OCI-LY7 (cell line): ENCODE measurements at regions not wholly inside any gene's neighbourhood (a gene's known extent, or its start where the extent isn't known, plus 50 kb on each side); places are given as distances from the start of the nearest gene placed in this dataset.

Experiments
- BruUV-seq: library from RNA; stranded (reverse); fragments of 400-500 nt; replicated peaks from 2 replicates; lab custom pipeline; 2021; lab: Mats Ljungman, UMichigan
- CTCF ChIA-PET: fragments of 300-600 bp; sonication (Branson Sonifier 250); formaldehyde crosslinking; loops from one replicate; lab custom pipeline; 2022; ENCODE audit warnings: antibody characterized with exemption; ENCODE audit not compliant: unreplicated experiment; lab: Charles Lee
- POLR2A ChIA-PET: fragments of 300-600 bp; sonication (Branson Sonifier 250); formaldehyde crosslinking; loops from one replicate; lab custom pipeline; 2022; ENCODE audit warnings: antibody characterized with exemption; lab: Charles Lee
- DNase-seq: peaks from one replicate; pipeline ENCODE4 v3.0.0-alpha.2; 2015; ENCODE audit warnings: low spot score
- H2AFZ ChIP-seq: fragments of 200-600 bp; sonication (generic), shearing (Covaris generic); 2 replicates; pipeline ENCODE4 v1.6.1; 2014; ENCODE audit warnings: mild to moderate bottlenecking, antibody characterized with exemption, low read length, moderate library complexity
- H3K27ac ChIP-seq: fragments of 200-600 bp; sonication (generic); 2 replicates; pipeline ENCODE4 v1.5.1; 2014; ENCODE audit warnings: mixed run types, low read depth, mild to moderate bottlenecking, moderate library complexity, low read length, inconsistent platforms; ENCODE audit not compliant: poor library complexity, severe bottlenecking
- H3K36me3 ChIP-seq: fragments of 200-600 bp; sonication (generic); 2 replicates; pipeline ENCODE4 v1.6.1; 2014; ENCODE audit warnings: mild to moderate bottlenecking, antibody characterized with exemption, low read length, moderate library complexity, mixed read lengths; ENCODE audit not compliant: insufficient read depth
- H3K4me1 ChIP-seq: fragments of 200-600 bp; sonication (generic); 2 replicates; pipeline ENCODE4 v1.5.1; 2014; ENCODE audit warnings: mild to moderate bottlenecking, low read length; ENCODE audit not compliant: insufficient read depth, poor library complexity, severe bottlenecking
- H3K4me2 ChIP-seq: fragments of 200-600 bp; sonication (generic); 2 replicates; pipeline ENCODE4 v1.6.1; 2014; ENCODE audit warnings: mild to moderate bottlenecking, low read length
- H3K4me3 ChIP-seq: fragments of 200-600 bp; sonication (generic); 2 replicates; pipeline ENCODE4 v1.5.1; 2014; ENCODE audit warnings: mild to moderate bottlenecking, low read depth, low read length; ENCODE audit not compliant: poor library complexity, severe bottlenecking
- H3K79me2 ChIP-seq: fragments of 200-600 bp; sonication (generic); 2 replicates; pipeline ENCODE4 v1.6.1; 2016; ENCODE audit warnings: low read depth, mild to moderate bottlenecking, low read length, moderate library complexity, mixed read lengths; ENCODE audit not compliant: insufficient read depth
- H3K9me2 ChIP-seq: fragments of 200-600 bp; sonication (generic); 2 replicates; pipeline ENCODE4 v1.6.1; 2016; ENCODE audit warnings: mild to moderate bottlenecking, low read length, mixed read lengths; ENCODE audit not compliant: insufficient read depth
- H3K9me3 ChIP-seq: fragments of 200-600 bp; sonication (generic); 2 replicates; pipeline ENCODE4 v1.6.1; 2014; ENCODE audit warnings: mild to moderate bottlenecking, mixed run types, low read length, mixed read lengths
- H4K20me1 ChIP-seq: fragments of 200-600 bp; sonication (generic); 2 replicates; pipeline ENCODE4 v1.6.1; 2014; ENCODE audit warnings: mild to moderate bottlenecking, antibody characterized with exemption, low read length, moderate library complexity, mixed read lengths; ENCODE audit not compliant: insufficient read depth
- EZH2phosphoT487 ChIP-seq: fragments of 200-600 bp; sonication (generic); IDR thresholded peaks from 2 replicates; pipeline ENCODE4 v1.6.1; 2018; ENCODE audit warnings: low read depth, borderline replicate concordance, mild to moderate bottlenecking, mixed run types, antibody characterized with exemption, low read length, moderate library complexity, mixed read lengths
- intact Hi-C: fragments of 100-400 bp; cut with micrococcal nuclease; formaldehyde crosslinking; loops from one replicate; pipeline ENCODE4 v1.10.0; 2022; ENCODE audit not compliant: unreplicated experiment
- TF ChIP-seq, protein P1 (sequence below): fragments of 200-600 bp; sonication (generic); conservative IDR thresholded peaks from 2 replicates; pipeline ENCODE4 v1.5.1; 2014; ENCODE audit warnings: mild to moderate bottlenecking, antibody characterized with exemption, low read length, moderate library complexity, mixed read lengths

DNA sequence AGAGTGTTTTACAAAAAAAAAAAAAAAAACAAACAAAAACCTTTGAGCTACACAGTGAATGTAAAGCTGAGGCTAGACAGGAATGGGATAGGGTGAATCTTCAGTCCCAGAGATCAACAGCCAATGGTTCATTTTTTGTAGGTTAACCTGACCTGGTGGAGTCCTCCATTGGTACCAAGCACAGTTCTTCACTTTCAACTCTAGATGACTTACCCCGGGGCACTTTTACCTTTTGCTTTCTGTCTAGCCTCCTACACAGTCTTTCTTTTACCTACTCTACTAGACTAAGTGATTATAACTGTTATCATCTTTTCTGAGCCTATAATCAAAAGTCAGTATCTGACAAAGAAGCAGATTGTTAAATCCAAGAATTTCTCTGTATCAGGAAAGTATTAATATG, 50.9 kb downstream of the ANXA2R start:
- no peaks in the 10 kb centered on the region for H3K36me3 ChIP-seq

DNA sequence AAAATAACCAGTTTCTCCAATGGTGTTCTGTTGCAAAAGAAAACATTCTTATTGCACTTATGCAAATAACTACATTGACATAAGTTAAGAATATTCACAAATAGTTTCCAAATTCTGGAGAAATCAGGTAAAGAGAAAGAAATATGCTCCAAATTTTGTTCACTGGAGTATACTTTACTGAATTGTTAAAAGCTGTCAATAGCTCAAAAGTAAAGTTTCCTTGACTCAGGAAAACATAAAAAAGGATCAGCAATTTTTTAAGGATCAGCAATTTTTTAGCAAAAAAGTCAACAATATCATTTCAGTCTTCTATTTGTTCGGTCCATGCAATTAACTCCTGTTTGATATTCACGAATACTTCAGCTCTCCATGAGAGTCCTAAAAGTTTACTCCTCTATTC, 51.6 kb downstream of the ANXA2R start:
- H3K4me1 ChIP-seq, result peaks cover 16% of the 10 kb centered on the region
- H3K4me3 ChIP-seq, result no peak overlapping the region
- DNase-seq, result no peak
- H2AFZ ChIP-seq, result no peak overlapping the region
- no peaks in the 10 kb centered on the region for H3K9me2 ChIP-seq
- no peak overlapping the region for H3K4me2 ChIP-seq
- POLR2A ChIA-PET, result interaction anchor here (1.0 to 1.3 kb wide), 2 partner anchors 10 to 30 kb away, joined by 3 to 4 read pairs; no protein-coding TSS in a partner anchor
- intact Hi-C loops, result no loop called here
- TF ChIP-seq, protein P1, sequence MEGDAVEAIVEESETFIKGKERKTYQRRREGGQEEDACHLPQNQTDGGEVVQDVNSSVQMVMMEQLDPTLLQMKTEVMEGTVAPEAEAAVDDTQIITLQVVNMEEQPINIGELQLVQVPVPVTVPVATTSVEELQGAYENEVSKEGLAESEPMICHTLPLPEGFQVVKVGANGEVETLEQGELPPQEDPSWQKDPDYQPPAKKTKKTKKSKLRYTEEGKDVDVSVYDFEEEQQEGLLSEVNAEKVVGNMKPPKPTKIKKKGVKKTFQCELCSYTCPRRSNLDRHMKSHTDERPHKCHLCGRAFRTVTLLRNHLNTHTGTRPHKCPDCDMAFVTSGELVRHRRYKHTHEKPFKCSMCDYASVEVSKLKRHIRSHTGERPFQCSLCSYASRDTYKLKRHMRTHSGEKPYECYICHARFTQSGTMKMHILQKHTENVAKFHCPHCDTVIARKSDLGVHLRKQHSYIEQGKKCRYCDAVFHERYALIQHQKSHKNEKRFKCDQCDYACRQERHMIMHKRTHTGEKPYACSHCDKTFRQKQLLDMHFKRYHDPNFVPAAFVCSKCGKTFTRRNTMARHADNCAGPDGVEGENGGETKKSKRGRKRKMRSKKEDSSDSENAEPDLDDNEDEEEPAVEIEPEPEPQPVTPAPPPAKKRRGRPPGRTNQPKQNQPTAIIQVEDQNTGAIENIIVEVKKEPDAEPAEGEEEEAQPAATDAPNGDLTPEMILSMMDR, result no peak
- no peak for TF ChIP-seq EZH2phosphoT487
- H3K36me3 ChIP-seq, result no peaks in the 10 kb centered on the region
- no peaks in the 10 kb centered on the region for H4K20me1 ChIP-seq
- no peak overlapping the region for H3K27ac ChIP-seq
- BruUV-seq, result no TSS peak
- peaks cover 16% of the 10 kb centered on the region; the same call in 1 of the 2 replicates for H3K9me3 ChIP-seq
- CTCF ChIA-PET, result no interaction called here
- H3K79me2 ChIP-seq, result no peaks in the 10 kb centered on the region

More for the DNA sequence above, 50.9 kb downstream of the ANXA2R start:
- Histone ChIP-seq H3K79me2 (no peaks in the 10 kb centered on the region), H3K4me3 (no peak overlapping the region), H2AFZ (no peak overlapping the region), H4K20me1 (no peaks in the 10 kb centered on the region), H3K4me2 (no peak overlapping the region), H3K4me1 (peaks cover 22% of the 10 kb centered on the region), H3K9me3 (peaks cover 16% of the 10 kb centered on the region; the same call in 1 of the 2 replicates), H3K9me2 (no peaks in the 10 kb centered on the region), H3K27ac (no peak overlapping the region)
- CTCF ChIA-PET, result no interaction called here
- no TSS peak for BruUV-seq
- no peak for DNase-seq
- POLR2A ChIA-PET, result interaction anchor here (0.6 to 1.3 kb wide), 4 partner anchors 11 to 131 kb away, joined by 3 to 6 read pairs (median 4); no protein-coding TSS in a partner anchor
- TF ChIP-seq, protein P1, result no peak
- no peak for TF ChIP-seq EZH2phosphoT487
- intact Hi-C loops, result no loop called here

DNA sequence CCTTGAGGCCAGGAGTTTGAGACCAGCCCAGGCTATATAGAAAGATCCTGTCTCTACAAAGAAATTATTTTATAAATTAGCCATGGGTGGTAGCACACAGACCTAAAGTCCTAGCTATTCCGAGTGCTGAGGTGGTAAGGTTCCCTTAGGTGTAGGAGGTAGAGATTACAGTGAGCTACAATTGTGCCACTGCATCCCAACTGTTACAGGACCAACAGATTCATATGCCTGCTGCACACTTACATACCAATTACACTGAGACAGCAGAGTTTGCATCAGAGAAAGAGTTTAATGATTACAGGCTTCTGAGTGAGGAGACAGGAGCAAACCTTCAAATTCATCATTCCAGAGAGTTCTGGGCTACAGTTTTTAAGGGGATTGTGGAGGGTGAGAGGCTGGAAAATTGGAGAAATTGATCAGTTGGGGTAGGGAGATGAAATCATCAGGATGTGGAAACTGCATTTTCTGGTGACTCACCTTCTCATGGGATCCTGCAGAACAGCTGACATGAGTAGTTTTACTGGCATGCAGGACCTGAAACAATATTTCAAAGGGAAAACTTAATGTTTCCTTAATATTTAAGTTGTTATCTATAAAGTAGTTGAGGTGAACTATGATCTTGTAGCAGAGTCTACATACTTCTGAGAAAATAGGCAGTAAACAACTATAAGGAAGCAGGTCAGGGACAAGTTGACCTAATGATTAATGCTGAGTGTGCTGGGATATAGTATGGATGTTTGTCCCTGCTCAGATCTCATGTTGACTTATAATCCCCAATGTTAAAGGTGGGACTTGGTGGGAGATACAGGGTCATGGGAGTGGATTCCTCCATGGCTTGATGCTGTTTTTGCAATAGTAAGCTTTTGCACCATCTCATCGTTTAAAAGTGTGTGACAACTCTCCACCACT, 54.7 kb downstream of the ANXA2R start:
- no peaks in the 10 kb centered on the region for H4K20me1 ChIP-seq
- TF ChIP-seq EZH2phosphoT487, result no peak
- TF ChIP-seq, protein P1, result no peak
- no peaks in the 10 kb centered on the region for H3K79me2 ChIP-seq
- ChIA-PET POLR2A (no interaction called here), CTCF (no interaction called here)
- H3K9me3 ChIP-seq, result peaks cover 16% of the 10 kb centered on the region; the same call in 1 of the 2 replicates
- no peaks in the 10 kb centered on the region for H3K36me3 ChIP-seq
- BruUV-seq, result no TSS peak
- no peak overlapping the region for H2AFZ ChIP-seq
- H3K27ac ChIP-seq, result no peak overlapping the region
- H3K4me1 ChIP-seq, result no peaks in the 10 kb centered on the region
- intact Hi-C loops, result no loop called here
- H3K4me3 ChIP-seq, result no peak overlapping the region
- no peak for DNase-seq
- no peak overlapping the region for H3K4me2 ChIP-seq
- H3K9me2 ChIP-seq, result no peaks in the 10 kb centered on the region
